Pancreas (tissue), 10 donors: ENCODE measurements at regions not wholly inside any gene's neighbourhood (a gene's known extent, or its start where the extent isn't known, plus 50 kb on each side); places are given as distances from the start of the nearest gene placed in this dataset.

Experiments used
- ATAC-seq, 4 donors: fragments of 200-7000 bp; cut with Tn5 transposase; one replicate each; pipeline versions ENCODE4 v1.8.0 to v1.9.1; 2020; ENCODE audit warnings: mild to moderate bottlenecking in 4 of 4, moderate library complexity in 4 of 4
- DNase-seq, 6 donors: peaks; one replicate each; pipeline ENCODE4 v3.0.0-alpha.2; 2020
- FAIRE-seq: peaks from 2 replicates; lab custom pipeline; 2012; peaks lifted over from hg19 to GRCh38; lab: Jason Lieb, UNC
- H3K27ac ChIP-seq, 4 donors: fragments of 200-600 bp; sonication (generic); 1 replicate in 3 of 4; 2 replicates in 1 of 4; pipeline versions ENCODE4 v1.5.0 to v1.8.0; 2020
- H3K27me3 ChIP-seq, 4 donors: fragments of 200-600 bp; one replicate each; pipeline ENCODE4 v1.8.0; 2021
- H3K36me3 ChIP-seq, 3 donors: fragments of 200-600 bp; sonication (generic) in 1 of 3; one replicate each; pipeline versions ENCODE4 v1.5.0 to v1.8.0; 2020 to 2021
- H3K4me1 ChIP-seq, 3 donors: fragments of 200-600 bp; one replicate each; pipeline ENCODE4 v1.8.0; 2021
- H3K4me3 ChIP-seq, 4 donors: fragments of 200-600 bp; sonication (generic) in 2 of 4; one replicate each; pipeline versions ENCODE4 v1.5.0 to v1.8.0; 2020 to 2021
- H3K9me3 ChIP-seq, 4 donors: fragments of 200-600 bp; one replicate each; pipeline ENCODE4 v1.8.0; 2021
- WGBS, 2 donors: extraction: QIAGEN DNeasy Blood & Tissue Kit; methylation state at CpG; one replicate each; pipeline ENCODE4 v1.1.7; 2013; 5-methylcytosine and 5-hydroxymethylcytosine counted together
- intact Hi-C, 3 donors: fragments of 100-400 bp; cut with DNase I; formaldehyde crosslinking; loops; one replicate each; pipeline versions ENCODE4 v1.11.1 to v1.14.2; 2022
- TF ChIP-seq, protein P1 (sequence below), 4 donors: fragments of 200-600 bp; sonication (generic) in 3 of 4; IDR thresholded peaks; one replicate each; pipeline versions ENCODE4 v1.5.0 to v1.8.0; 2021; ENCODE audit warnings: antibody characterized with exemption in 4 of 4
- donor health status: healthy with polysubstance abuse.
- donor health status: DM: no; HTN: no; CAD: no; lungs with moderate emphysema.
- donor health status: DM: no; HTN: no; CAD: no.
- donor health status: control.
- donor health status: control.
- donor health status: Bipolar disorder and iron deficiency.
- donor health status: DM: yes; HTN: yes; CAD: no.
- donor health status: DM: no; HTN: no; CAD: no.
- donor health status: DM: no; HTN: no; CAD: no.
- donor health status: DM: yes; HTN: yes; CAD: no.

- Histone ChIP-seq H3K4me1 (no peaks in the 10 kb centered on the region), H3K27ac (no peak overlapping the region), H3K4me3 (no peak overlapping the region), H3K27me3 (no peaks in the 10 kb centered on the region), H3K9me3 (no peaks in the 10 kb centered on the region), H3K36me3 (no peaks in the 10 kb centered on the region)
- ATAC-seq (no peak), DNase-seq (no peak), FAIRE-seq (no peak)
- 67 to 71% methylated on average over 19 of the region's 19 CpGs for WGBS, 2 donors
- intact Hi-C loops: no loop called here
- TF ChIP-seq, protein P1, sequence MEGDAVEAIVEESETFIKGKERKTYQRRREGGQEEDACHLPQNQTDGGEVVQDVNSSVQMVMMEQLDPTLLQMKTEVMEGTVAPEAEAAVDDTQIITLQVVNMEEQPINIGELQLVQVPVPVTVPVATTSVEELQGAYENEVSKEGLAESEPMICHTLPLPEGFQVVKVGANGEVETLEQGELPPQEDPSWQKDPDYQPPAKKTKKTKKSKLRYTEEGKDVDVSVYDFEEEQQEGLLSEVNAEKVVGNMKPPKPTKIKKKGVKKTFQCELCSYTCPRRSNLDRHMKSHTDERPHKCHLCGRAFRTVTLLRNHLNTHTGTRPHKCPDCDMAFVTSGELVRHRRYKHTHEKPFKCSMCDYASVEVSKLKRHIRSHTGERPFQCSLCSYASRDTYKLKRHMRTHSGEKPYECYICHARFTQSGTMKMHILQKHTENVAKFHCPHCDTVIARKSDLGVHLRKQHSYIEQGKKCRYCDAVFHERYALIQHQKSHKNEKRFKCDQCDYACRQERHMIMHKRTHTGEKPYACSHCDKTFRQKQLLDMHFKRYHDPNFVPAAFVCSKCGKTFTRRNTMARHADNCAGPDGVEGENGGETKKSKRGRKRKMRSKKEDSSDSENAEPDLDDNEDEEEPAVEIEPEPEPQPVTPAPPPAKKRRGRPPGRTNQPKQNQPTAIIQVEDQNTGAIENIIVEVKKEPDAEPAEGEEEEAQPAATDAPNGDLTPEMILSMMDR (IDR thresholded peaks at IDR 0.05): no peak
These were observed 70.3 kb upstream of the RFLNA start for GRCh38 chr12:124224535-124225110.

- ATAC-seq (no peak), DNase-seq (no peak), FAIRE-seq (no peak)
- Histone ChIP-seq H3K36me3 (no peaks in the 10 kb centered on the region), H3K4me1 (no peaks in the 10 kb centered on the region), H3K27ac (no peak overlapping the region), H3K4me3 (no peak overlapping the region), H3K27me3 (no peaks in the 10 kb centered on the region), H3K9me3 (no peaks in the 10 kb centered on the region)
- TF ChIP-seq, protein P1 (IDR thresholded peaks at IDR 0.05): no peak
- WGBS, 2 donors: 84 to 91% methylated on average over 4 of the region's 4 CpGs
- intact Hi-C loops: no loop called here
These were observed 69.2 kb upstream of the RFLNA start for GRCh38 chr12:124225730-124226129.

GRCh38 chr12:124227951-124228711 is 66.8 kb upstream of the RFLNA start:
- no peaks in the 10 kb centered on the region for H3K36me3 ChIP-seq
- DNase-seq: no peak
- no peaks in the 10 kb centered on the region for H3K9me3 ChIP-seq
- H3K27me3 ChIP-seq: no peaks in the 10 kb centered on the region
- TF ChIP-seq, protein P1 (IDR thresholded peaks at IDR 0.05): no peak
- intact Hi-C loops: no loop called here
- H3K4me1 ChIP-seq: no peaks in the 10 kb centered on the region
- no peak for ATAC-seq
- no peak for FAIRE-seq
- no peak overlapping the region for H3K27ac ChIP-seq
- no peak overlapping the region for H3K4me3 ChIP-seq
- 78 to 85% methylated on average over 25 of the region's 25 CpGs for WGBS, 2 donors

DNA sequence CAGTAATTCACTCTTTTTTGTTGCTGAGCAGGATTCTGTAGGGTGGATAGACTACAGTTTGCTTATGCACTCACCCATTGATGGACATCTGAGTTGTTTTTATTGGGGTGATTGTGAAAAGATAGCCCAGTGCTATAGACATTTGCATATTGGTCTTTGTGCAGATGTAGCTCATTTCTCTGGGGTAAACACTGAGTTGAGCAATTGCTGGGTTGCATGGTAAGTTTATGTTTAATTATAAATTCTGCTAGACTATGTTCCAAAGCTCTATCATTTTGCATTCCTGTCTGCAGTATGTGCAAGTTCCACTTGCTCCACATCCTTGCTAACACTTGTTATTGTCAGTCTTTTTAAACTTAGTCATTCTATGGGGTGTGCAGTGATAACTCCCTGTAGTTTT is 65.4 kb upstream of the RFLNA start:
- TF ChIP-seq, protein P1 (IDR thresholded peaks at IDR 0.05): no peak
- no peak for FAIRE-seq
- intact Hi-C loops: no loop called here

More for the DNA sequence above, 65.4 kb upstream of the RFLNA start:
- H3K27ac ChIP-seq: no peak overlapping the region
- no peak overlapping the region for H3K4me3 ChIP-seq
- H3K4me1 ChIP-seq: no peaks in the 10 kb centered on the region
- no peak for ATAC-seq
- no peaks in the 10 kb centered on the region for H3K27me3 ChIP-seq
- H3K36me3 ChIP-seq: no peaks in the 10 kb centered on the region
- no peaks in the 10 kb centered on the region for H3K9me3 ChIP-seq
- DNase-seq: no peak
